ENCODE measurements at regions not wholly inside any gene's neighbourhood (a gene's known extent, or its start where the extent isn't known, plus 50 kb on each side); places are given as distances from the start of the nearest gene placed in this dataset.

- no peak overlapping the region for H3K4me3 ChIP-seq
- H3K27me3 ChIP-seq: peaks cover 0 to 22% (median 5%) of the 10 kb centered on the region in 7 donors
- H3K36me3 ChIP-seq: no peaks in the 10 kb centered on the region
- no peak for DNase-seq
- peaks cover 0 to 6% (median 0%) of the 10 kb centered on the region in 11 donors for H3K9me3 ChIP-seq
- TF ChIP-seq CTCF (IDR thresholded peaks at IDR 0.05): no peak
- intact Hi-C loops (cut with DNase I): no loop called here
- H3K27ac ChIP-seq: no peak overlapping the region
- ATAC-seq: no peak
- H3K4me1 ChIP-seq: no peaks in the 10 kb centered on the region
- WGBS, 2 donors: 78 to 86% methylated on average over 4 of the region's 4 CpGs
These were observed 182.5 kb downstream of the SP3 start for GRCh38 chr2:173782681-173783080.

- WGBS, 2 donors: 56 to 64% methylated on average over 4 of the region's 4 CpGs
- DNase-seq (no peak), ATAC-seq (no peak)
- TF ChIP-seq CTCF (IDR thresholded peaks at IDR 0.05): no peak
- Histone ChIP-seq H3K36me3 (no peaks in the 10 kb centered on the region), H3K4me3 (no peak overlapping the region), H3K27ac (no peak overlapping the region), H3K4me1 (no peaks in the 10 kb centered on the region), H3K27me3 (peaks cover 0 to 22% (median 5%) of the 10 kb centered on the region in 7 donors), H3K9me3 (peaks cover 0 to 6% (median 0%) of the 10 kb centered on the region in 11 donors)
- intact Hi-C loops (cut with DNase I): no loop called here
These were observed 181.8 kb downstream of the SP3 start for GRCh38 chr2:173783382-173783781.

DNA sequence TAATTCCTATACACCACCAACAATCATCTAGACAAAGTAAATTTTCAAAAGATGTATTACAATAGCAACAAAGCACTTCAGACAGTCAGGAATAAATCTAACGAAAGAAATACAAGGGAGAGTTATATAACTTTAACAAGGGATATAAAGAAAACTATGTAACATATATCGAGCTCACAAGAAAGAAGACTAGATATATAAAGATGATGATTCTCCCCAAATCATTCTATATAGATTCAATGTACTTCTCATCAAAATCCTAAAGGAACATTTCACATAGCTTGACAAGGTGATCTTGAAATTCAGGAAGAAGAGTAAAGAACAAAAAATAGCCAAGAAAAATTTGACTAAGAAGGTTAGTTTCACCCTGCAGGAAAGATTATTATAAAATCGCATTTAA is 179.4 kb downstream of the SP3 start:
- intact Hi-C loops (cut with DNase I): no loop called here
- Histone ChIP-seq H3K4me3 (no peak overlapping the region), H3K4me1 (no peaks in the 10 kb centered on the region), H3K27ac (no peak overlapping the region), H3K36me3 (no peaks in the 10 kb centered on the region), H3K9me3 (peaks cover 0 to 2% (median 0%) of the 10 kb centered on the region in 11 donors), H3K27me3 (peaks cover 0 to 22% (median 5%) of the 10 kb centered on the region in 7 donors)
- ATAC-seq (no peak), DNase-seq (no peak)
- no peak for TF ChIP-seq CTCF (IDR thresholded peaks at IDR 0.05)
- WGBS, 2 donors: 93 to 96% methylated on average over 3 of the region's 3 CpGs

DNA sequence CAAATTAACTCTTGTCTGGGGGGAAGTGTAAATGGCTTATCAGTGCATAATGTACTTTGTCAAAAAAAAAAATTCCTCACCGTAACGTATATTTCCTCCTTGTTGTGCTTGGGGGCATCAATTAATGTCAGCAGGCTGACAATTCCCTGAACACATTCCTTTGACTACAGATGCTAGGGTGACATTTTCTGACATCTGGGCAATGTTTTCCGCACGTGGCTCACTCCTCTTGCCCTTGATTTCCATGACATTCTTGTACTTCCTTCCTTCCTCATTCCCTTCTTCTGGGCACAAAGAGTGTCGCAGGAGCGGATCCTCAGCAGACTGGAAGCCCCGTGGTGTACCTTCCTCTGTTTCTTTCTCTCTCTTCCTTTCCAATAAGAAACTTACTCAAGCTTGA is 173.7 kb downstream of the SP3 start:
- intact Hi-C loops (cut with DNase I): no loop called here
- no peak overlapping the region for H3K4me3 ChIP-seq
- H3K4me1 ChIP-seq: no peaks in the 10 kb centered on the region
- TF ChIP-seq CTCF (IDR thresholded peaks at IDR 0.05): no peak
- whole genome bisulfite sequencing, 2 donors: 36% methylated on average over 7 of the region's 7 CpGs
- no peak overlapping the region for H3K27ac ChIP-seq
- no peak for ATAC-seq
- no peaks in the 10 kb centered on the region for H3K9me3 ChIP-seq
- DNase-seq: no peak
- no peaks in the 10 kb centered on the region for H3K36me3 ChIP-seq
- H3K27me3 ChIP-seq: peaks cover 0 to 22% (median 8%) of the 10 kb centered on the region in 7 donors

Measured in heart right ventricle (tissue), 16 donors.